Brain pericyte (primary cell): ENCODE measurements at regions not wholly inside any gene's neighbourhood (a gene's known extent, or its start where the extent isn't known, plus 50 kb on each side); places are given as distances from the start of the nearest gene placed in this dataset.
"Not testable (repeated sequence)": the region's sequence is repeated elsewhere in the genome, so short reads cannot be mapped to it uniquely, and the experiment has no call there.

ENCODE experiments used
- DNase-seq: peaks from one replicate; pipeline ENCODE4 v3.0.0-alpha.2; 2012; ENCODE audit warnings: low read depth, low spot score

GRCh38 chr6:156197513-156197912 lies 579.7 kb upstream of the ARID1B start:
- no peak for DNase-seq

- DNase-seq: no peak
Observed at GRCh38 chr6:156194981-156195380, 582.2 kb upstream of the ARID1B start.

GRCh38 chr6:156193381-156193780 lies 583.8 kb upstream of the ARID1B start:
- DNase-seq: no peak

DNA sequence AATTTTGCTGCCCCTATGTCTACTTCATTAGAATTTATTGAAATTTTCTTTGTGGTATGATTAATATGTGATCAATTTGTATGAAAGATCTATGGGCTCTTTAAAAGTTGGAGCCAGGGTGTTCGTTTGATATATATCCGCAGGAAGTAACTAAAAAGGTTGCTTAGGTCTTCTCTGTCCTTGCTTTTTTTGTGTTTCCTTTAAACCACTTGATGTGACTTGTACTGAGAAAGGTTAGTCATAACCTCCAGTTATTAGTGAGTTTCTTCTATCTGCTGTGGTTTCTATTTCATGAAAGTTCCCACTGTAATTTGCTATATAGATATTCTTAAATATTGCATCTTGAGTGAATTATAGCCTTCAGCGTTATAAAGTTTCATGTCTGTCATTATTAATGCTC lies 585.3 kb upstream of the ARID1B start:
- DNase-seq: no peak

GRCh38 chr6:156191390-156191789 lies 585.8 kb upstream of the ARID1B start:
- DNase-seq: not testable (repeated sequence)

- no peak for DNase-seq
Observed at GRCh38 chr6:156190270-156190669, 586.9 kb upstream of the ARID1B start.

DNA sequence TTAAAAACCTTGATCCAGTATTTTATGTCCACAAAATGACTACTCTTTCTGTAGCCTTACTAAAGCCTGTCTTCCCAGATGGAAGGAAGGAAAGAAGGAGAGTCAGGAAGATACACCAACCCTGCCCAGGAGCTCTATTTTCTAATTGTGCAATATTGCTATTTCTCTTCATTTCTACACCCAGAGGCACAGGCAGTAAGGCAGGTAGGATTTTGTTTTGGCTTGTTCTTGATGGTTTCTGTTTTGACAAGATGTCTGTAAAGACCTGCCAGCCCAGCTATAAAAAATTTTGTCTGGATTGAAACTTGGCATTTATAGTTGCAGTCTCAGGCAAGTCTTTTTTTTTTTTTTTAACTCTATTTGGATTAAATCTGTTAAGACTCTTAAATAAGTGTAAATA lies 587.5 kb upstream of the ARID1B start:
- DNase-seq: no peak

DNA sequence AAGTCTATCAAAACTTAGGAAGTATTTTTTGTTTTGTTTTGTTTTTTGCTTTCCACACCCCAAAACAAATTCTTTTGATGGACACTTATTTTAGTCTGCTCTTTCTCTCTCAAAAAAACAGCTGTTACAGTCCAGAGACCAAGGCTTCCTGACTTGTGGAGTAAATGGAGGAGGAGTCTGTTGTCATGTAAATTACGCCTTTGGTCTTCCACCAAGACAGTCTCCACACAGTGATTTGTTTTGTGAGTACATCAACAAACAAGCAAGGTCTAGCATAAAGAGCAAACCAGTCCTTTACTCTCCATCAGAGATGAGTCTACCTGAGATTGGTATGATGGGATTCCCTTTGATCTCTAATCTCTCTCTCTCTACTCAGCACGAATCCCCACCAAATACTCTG lies 588.0 kb upstream of the ARID1B start:
- DNase-seq: no peak

DNA sequence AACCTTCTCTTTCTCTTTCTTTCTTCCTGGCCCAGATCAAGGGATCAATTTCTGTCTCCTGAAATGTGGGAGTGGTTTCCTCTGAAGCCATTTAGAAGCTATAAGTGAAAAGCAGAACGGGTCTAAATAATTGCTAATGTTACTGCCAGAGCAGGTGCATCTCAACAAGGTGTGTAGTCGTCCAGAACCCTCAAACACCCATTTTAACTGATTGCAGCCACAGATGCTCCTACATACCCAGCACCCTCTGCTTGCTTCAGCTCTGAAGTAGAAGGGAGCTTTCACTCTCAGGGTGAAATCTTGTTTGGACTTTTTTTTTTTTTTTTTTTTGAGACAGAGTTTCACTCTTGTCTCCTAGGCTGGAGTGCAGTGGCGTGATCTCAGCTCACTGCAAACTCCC lies 592.1 kb upstream of the ARID1B start:
- DNase-seq: no peak

- DNase-seq: no peak
Observed at GRCh38 chr6:156183678-156184077, 593.5 kb upstream of the ARID1B start.

DNA sequence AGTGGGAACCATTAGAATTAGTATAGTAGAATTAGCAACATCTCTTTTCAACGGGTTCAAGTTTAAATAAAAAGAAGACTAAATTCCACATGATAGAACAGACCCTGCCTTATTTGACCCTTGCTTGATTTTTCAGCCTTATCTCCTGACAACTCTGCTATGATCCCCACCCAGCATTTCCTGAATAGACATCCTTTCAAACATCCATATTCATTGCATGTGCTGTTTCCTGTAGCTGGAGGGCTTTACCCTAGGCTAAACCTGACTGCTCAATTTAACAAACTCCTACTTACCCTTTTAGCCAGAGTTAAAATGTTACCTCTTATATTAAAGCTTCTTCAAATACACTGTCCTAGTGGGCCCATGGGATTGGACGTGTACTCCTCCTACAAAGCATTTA lies 594.8 kb upstream of the ARID1B start:
- DNase-seq: no peak

GRCh38 chr6:156181506-156181905 lies 595.7 kb upstream of the ARID1B start:
- no peak for DNase-seq

DNA sequence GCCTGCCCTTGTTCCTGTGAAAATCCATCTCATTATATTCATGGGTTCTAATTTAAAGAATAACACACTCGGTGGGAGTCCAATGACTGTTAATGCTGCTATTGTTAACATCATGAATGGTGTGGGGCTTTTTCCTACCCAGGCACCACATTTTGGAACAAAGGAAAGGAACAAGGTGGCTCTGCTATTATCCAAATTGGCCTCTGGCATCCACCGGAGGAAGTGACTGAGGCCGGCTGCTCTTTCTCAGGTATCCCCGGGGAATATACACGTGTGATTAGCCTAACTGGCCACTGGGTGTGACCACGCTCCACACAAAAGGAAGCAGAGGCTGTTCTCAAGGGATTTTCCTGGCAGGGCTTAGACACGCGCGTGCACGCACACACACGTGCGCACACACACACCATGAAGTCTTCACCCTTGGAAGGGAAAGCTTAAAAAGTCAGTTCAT lies 601.2 kb upstream of the ARID1B start:
- no peak for DNase-seq

DNA sequence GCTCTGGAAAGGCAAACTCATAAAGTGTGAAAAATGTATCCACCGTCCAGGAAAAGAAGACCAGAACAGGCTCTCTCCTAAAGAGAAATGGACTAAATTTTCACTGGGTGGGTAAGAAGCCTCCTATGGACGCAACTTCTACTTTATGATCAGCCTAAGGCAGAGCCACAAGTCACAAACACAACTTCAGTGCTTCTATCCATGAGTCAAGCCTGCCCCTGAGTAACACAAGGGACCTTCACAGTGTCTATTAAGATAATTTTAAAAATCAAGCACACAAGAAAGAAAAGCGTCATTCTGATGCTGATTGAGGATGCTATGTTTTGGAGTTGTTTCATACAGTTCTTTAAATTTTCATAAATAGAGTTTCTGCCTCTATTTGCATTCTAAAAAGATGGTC lies 601.7 kb upstream of the ARID1B start:
- DNase-seq: no peak

DNA sequence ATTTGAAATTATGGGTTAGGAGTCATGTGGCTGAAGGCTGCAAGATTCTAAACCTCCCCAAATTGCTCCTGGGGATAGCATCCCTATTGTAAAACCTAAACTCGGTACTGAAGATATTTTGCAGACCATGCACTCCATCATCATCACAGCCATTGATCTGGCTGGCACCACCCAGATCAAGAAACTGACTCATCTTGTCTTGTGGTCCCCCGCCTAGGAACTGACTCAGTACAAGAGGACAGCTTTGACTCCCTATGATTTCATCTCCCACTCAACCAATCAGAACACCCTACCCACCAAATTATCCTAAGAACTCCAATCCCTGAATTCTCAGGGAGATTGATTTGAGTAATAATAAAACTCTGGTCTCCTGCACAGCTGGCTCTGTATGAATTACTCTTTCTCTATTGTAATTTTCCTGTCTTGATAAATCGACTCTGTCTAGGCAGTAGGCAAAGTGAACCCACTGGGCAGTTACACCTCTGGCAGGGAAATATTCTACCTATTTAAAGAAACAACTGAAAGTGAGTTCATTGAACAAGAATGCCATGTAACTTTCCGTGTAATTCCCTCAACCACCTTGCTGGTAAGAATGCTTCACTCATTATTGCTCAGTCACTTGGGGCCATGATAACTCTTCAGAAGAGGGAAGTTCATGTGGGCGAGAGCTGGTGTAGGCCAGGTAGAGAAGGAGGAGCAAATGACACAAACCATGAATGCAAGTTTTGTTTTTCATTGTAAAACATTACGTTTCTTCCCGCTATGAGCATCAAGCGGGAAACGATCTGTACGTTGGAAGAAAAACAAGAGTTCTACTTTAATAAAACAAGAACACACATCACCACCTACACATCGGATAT lies 602.9 kb upstream of the ARID1B start:
- DNase-seq: no peak

- no peak for DNase-seq
Observed at GRCh38 chr6:156169371-156169770, 607.8 kb upstream of the ARID1B start.

GRCh38 chr6:156167625-156168071 lies 609.5 kb upstream of the ARID1B start:
- peak; percentile 4 for DNase-seq

DNA sequence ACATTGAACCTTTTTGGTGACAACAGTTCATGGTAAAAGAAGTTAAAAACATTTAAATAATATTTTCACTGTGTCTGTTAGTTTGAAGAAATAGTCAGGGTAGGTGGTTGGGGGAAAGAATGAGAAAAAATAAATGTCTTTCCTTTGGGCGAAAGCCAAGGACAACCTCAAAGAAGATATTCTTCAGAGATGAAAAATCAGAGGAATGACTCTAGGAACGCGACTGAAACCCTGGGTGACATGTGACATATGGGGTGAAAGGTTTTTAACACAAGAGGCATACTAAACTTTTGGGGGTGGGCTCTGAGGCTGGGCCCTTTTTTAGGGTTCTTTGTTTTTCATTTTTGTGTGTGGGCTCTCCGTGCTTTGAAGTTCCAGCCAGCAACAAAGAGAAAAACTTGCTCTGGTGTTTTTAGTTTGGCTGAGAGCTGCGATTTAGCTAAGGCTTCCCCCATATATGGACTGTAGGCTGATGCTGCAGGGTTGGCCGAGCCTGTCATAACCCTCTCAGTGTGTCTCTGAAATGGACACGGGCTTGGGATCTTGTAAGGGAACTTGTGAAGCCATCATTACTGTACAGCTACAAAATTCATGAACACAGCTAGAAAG lies 610.1 kb upstream of the ARID1B start:
- DNase-seq: no peak

DNA sequence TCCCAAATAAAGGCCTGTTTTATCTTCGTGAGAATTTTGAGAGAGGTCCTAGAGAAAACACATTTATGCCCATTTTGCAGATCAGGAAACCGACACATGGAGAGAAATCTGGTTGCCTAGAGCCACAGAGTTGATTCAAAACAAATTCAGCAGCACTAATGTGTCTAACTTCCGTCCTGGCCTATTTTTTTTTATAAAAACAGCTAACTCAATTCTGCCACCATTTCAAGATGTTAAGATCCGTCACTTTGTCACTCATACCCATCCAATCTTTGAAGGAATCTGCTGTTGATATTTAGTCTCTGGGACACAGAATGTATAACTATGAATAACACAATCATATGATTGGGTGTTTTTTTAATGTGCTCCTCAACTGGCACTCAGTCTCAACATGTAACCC lies 611.1 kb upstream of the ARID1B start:
- DNase-seq: no peak

DNA sequence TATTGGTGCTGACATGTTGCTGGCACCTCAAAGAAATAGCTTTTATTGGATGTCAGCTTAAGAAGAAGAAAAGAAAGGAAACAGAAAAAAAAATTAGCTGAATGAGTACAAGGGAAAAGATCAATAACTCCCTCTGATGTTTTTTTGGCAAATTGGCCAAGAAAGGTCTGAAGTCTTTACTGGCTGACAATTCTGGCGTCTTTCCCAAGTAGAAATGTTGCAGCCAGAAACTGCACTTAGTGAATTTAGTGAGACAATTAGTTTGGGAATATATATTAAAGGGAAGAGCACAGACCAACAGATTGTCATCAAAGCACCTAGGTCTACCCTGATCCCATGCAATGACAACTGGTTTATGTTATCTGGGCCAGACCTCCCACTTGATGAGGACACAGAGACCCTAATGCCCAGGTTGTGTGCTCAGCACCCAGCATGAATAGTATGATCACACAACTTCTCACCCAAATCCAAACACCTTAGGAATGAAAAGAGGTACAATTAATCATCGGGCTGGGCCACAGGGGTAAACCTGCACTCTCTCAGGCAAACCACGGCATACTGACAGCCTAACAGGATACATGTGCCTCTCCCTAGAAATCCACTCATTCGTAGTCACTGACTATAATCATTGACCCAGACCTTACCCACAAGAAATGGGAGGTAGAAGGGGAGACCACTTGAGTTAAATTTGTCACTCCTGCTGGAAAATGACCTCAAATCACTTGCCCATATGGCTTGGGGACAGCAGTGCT lies 612.3 kb upstream of the ARID1B start:
- no peak for DNase-seq

GRCh38 chr6:156163311-156163710 lies 613.9 kb upstream of the ARID1B start:
- DNase-seq: no peak

DNA sequence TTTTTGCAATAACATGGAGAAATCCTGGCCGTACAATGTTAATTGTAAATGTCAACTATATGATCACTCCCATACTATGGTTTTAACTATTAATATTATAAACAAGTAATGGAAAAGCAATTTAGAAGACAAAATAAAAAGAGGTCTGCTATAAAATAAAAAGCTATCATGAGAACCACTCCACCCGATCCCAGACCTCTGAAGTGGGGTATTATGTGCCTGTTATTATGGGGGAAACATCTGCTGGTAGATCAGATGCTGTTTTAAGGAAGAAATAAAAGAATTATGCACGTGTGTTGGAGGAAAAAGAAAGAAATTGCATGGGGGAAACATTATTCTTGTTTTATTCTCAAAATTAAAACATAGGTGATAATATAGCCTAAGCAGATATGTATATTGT lies 615.7 kb upstream of the ARID1B start:
- DNase-seq: no peak

GRCh38 chr6:156160795-156161165 lies 616.4 kb upstream of the ARID1B start:
- no peak for DNase-seq
